ENCODE measurements at regions not wholly inside any gene's neighbourhood (a gene's known extent, or its start where the extent isn't known, plus 50 kb on each side); places are given as distances from the start of the nearest gene placed in this dataset.

DNA sequence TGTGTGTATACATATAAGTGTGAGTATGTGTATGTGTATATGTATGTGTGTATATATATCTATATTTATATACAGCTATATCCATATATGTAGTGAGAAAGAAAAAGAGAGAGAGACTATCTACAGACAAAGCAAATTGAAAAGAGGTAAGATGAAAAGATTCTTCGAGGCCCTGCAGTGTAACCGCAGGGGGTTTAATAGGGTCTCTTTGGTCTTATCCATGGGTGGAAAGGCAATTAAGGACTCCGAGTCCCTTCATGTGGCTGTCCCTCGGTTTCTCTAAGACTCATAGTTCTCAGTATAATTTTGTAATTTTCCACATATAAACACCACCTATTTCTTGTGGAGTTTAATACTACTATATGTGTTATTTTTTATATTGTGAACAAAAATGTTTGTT, 50.6 kb upstream of the JAZF1 start:
- in situ Hi-C loops (cut with HindIII; ENCODE audit: low sequenced_read_pairs): no loop called here

DNA sequence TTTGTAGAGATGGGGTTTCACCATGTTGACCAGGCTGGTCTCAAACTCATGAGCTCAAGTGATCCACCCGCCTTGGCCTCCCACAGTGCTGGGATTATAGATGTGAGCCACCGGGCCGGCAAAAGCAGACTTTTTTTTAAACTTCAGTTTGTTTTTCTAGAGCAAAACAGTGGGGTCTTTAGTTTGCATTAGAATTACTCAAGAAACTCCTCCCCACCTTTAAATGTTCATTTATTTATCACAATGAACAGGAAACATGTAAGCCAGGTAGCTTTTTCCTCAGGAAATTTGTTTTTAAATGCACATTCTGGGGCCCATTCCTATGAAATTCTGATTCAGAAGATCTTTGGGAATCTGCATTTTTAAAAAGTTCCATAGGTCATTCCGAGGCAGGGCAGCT, 56.0 kb upstream of the JAZF1 start:
- in situ Hi-C loops (cut with HindIII; ENCODE audit: low sequenced_read_pairs): no loop called here

DNA sequence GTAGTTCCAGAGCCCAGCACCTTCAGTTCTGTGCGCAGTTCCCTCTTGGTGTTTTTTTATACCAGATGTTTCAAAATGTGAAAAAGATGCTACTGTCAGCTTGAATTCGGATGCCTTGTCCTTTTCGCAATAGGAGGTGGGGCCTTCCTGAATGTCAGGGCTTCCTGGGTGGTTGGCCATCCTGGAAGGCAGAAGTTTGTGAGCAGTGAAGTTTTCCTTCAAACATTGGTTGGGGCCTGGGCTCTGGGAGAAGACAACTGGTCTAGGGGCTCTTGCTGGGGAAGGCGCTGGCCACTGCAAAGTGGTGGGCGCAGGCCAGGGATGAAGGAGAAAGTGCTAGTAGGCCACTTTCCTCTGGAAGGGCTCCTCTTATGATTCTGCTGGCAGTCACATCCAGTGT, 56.8 kb upstream of the JAZF1 start:
- in situ Hi-C loops (cut with HindIII; ENCODE audit: low sequenced_read_pairs): no loop called here

DNA sequence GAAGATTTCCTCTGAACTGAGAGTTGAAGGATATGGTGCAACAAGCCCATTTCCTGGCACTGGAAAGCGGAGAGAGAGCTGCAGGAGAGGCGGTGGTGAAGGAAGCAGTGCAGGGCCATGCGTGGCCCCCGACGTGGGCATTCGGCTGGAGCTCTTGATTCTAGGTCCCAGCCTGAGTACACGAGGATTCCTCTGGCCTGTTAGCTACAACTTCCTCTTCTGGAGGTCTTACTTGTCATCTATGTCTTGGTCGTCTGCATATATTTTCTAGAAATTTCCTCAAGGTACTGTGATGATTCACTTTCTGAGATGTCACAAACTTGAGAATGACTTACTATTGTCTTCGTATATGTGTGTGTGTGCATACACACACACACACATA, 59.2 kb upstream of the JAZF1 start:
- in situ Hi-C loops (cut with HindIII; ENCODE audit: low sequenced_read_pairs): no loop called here

DNA sequence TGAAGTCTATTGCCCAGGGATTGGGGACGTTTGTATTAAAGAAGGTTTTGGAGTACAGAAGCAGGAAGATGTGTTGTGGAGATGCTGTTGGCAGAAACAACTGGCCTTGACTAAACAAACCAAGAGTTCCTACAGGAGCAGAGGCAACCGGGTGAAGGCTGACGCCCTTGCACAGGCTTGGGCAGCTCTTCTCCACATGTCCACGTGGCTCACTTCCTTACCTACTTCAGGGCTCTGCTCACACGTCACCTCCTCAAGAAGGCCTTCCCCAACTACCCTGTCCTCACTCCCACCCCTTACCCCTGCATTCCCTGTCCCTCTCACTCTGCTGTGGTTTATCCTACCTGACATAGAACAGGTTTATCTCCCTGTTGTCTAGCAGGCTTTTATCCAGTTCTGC, 59.9 kb upstream of the JAZF1 start:
- in situ Hi-C loops (cut with HindIII; ENCODE audit: low sequenced_read_pairs): no loop called here

DNA sequence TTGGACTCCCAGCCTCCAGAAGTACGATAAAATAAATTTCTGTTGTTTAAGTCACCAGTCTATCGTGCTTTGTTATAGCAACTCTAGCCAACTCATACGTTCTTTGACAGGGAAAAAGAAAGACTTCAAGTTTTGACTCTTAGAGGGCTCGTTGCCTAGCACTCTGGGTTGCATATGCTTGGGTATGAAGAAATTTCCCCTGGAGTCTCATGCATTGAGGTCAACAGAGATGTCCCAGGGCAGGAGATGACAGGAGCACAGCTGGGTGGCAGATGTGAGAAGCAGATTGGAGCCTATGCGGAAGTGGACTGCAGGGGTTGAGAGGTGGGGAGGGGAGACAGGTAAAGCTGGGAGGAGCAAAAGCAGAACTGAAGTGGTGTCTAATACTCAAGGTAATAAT, 63.3 kb upstream of the JAZF1 start:
- in situ Hi-C loops (cut with HindIII; ENCODE audit: low sequenced_read_pairs): no loop called here

DNA sequence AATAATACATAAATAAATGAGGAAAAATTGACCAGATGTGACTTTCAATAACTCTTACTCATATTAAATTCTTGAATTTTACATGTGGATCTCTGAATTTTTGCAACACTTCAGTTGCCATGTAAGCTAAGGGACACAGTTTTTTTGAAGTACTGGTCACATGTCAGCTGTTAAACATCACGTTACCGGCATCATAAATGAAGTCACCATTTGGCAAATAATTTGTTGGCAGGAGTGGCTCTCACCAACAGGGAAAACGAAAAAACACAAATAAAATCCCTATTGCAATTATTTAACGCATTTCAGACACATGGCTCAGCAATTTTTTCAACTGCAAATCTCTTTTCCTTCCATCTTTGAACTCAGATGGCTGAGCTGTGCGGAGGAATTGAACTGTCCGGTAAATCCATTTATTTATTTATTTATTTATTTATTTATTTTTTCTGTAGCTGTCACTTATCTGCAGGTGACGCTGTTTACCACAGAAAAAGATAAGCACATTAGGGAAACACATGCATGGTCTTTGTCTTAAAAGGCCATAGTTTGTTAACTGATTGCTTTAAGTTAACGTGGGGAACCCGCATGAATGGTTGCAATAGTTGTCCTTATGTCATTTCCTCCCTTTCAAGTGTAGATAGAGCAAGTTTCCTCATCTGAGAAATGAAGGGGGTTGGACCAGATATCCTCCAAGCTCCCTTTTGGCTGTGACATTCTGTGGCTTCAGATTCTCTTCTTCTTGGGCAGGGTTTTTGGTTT, 64.7 kb upstream of the JAZF1 start:
- in situ Hi-C loops (cut with HindIII; ENCODE audit: low sequenced_read_pairs): no loop called here

DNA sequence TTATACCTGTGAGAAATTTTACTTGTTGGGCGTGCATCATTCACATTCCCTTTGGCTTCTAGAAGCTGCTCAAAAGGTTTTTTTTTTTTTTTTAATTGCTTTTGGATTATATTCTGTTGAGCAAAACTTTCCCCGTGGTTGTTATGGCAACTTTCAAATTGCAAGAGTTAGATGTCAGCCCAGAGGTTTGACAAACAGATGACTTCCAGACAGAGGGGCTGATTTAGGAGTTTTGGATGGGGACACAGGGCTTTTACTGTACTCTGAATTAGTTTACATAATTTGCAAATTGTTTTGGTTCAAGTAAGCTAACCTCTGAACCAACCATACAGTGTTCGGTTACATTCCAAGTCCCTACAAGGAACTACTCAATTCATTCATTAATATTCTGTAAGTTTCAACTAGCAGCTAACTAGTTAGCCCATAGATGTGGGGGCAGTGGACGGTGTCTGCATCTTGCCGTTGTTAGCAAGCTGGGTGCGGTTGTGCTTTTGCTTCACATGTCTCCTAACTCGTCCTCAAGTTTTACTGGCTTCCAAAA, 66.4 kb upstream of the JAZF1 start:
- in situ Hi-C loops (cut with HindIII; ENCODE audit: low sequenced_read_pairs): no loop called here

DNA sequence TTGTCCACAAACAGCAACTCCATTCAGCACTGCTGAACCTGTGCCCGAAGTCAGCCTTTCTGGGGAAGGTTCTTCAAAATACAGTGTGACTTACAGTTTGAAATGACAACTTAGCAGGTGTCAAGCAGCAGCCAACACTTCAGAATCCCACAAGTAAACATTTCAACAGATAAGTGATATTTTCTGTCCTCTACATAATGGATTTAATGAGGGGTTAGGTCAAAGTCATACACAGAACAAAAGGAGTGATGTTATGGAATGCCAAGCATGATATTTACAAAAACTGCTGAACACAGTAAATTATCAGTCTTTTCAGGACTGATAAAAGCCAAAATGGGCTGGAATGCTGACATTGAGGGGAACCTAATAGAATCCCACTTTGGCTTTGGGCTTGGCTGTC, 77.6 kb upstream of the JAZF1 start:
- in situ Hi-C loops (cut with HindIII; ENCODE audit: low sequenced_read_pairs): no loop called here

DNA sequence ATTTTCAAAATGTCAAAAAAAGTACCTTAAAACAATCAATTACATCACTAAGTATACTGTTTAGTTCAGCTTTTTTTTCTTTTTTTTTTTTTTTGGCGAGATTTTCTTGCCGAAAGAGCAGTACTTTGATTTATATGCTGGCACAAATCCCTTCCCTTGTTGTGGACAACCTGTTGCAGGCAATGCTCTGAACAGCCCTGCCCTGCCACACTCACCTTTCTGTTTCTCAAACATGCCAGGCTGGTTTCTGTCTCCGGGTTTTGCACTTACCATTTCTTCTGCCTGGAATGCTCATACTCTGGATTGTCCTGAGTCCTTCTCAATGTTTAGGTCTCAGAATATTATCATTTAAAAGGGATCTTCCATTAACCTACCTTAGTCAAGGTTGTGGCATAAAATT, 80.4 kb upstream of the JAZF1 start:
- in situ Hi-C loops (cut with HindIII; ENCODE audit: low sequenced_read_pairs): no loop called here

DNA sequence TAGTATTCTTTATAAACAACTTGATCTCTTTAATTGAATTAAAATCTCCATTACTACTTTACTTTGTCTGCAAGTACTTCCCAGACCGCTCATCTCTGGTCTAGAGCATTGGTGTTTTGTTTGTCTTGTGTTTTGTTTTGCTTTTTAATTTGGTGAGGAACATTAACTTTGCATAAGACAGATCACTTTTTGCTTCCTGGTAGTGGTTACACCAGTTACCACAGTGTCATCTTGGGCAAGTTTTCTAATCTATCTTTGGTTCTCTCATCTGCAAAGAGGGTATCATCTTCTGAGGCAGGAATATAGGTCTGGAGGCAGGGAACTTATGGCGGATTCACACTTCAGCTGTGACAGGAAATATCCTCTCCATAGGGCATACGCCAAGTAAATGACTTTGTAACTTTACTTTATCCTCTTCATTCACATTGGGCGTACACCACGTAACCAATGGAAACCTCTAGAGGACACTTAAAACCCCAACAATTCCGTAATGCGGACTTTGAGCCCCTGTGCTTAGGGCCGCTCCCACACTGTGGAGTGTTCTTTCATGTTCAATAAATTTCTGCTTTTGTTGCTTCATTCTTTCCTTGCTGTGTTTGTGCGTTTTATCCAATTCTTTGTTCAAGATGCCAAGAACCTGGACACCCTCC, 83.2 kb upstream of the JAZF1 start:
- in situ Hi-C loops (cut with HindIII; ENCODE audit: low sequenced_read_pairs): no loop called here

DNA sequence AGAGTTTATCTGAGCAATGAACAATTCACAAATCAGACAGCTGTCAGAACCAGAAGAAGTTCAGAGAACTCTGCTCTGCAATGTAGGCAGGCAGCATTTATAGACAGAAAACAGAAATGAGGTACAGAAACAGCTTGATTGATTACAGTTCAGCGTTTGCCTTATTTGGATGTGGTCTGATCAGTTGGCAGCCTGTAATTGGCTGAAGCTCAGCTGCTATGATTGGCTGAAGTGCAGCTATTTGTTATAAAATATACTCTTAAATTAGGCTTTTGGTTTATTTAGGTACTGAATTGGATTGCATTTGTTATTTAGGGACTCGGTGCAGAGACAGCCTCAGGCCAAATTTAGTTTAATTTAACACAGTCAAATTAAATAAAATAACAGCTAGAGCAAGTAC, 85.8 kb upstream of the JAZF1 start:
- in situ Hi-C loops (cut with HindIII; ENCODE audit: low sequenced_read_pairs): no loop called here

DNA sequence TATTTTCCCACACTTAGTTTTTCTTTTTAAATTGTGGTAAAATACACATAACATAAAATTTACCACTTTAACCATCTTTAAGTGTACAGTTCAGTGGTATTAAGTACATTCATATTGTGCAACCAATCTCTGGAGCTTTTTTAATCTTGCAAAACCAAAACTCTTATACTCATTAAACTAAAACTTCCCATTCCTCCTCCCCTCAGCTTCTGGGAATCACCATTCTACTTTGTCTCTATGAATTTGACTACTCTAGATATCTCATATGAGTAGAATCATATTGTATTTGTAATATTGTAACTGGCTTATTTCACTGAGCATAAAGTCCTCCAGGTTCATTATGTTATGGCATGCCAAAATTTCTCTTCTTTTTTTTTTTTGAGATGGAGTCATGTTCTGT, 86.4 kb upstream of the JAZF1 start:
- in situ Hi-C loops (cut with HindIII; ENCODE audit: low sequenced_read_pairs): no loop called here

DNA sequence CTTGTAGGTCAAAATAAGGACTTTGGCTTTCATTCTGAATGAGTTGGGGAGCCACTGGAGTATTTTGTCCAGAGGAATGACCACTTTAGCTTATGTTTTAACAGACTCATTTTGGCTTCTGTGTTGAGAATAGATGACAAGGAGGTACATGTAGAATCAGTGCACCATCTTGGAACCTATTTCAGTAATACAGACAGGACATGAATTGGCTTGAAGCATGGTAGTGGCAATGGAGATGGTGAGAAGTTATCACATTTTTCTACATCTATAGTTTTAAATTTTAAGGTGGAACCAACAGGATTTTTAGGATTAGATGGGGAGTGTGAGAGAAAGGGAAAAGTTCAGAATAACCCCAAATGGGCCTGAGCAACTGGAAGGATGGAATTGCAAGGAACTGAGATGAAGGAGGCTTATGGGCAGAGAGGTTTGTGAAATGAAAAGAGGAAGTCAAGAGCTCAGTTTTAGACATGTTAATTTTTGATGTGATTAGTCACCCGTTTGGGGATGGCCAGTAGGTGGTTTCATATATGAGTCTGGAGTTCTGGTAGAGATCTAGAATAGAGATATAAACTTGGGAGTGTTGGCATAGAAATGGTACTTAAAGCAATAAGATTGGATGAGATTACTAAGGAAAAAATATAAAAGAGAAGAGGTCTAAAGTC, 89.2 kb upstream of the JAZF1 start:
- in situ Hi-C loops (cut with HindIII; ENCODE audit: low sequenced_read_pairs): no loop called here

DNA sequence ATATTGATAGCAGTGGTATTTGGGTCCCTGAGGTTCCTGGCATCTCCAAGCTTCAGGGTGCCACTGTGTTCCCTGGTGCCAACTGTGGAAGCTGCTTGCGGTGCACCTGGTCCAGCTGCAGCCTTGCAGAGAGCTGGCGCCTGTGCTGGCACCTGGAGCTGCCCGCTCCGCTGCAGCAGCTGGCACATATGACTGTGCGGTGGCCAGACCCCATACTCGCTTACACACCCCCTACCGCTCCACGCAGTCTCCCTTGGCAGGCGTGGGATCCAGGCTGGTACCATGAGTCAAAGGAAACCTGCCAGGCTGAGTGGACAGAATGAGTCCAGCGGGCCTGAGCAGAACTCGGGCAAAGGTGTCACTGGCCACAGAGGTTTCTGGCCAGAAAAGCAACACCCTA, 89.9 kb upstream of the JAZF1 start:
- in situ Hi-C loops (cut with HindIII; ENCODE audit: low sequenced_read_pairs): no loop called here

DNA sequence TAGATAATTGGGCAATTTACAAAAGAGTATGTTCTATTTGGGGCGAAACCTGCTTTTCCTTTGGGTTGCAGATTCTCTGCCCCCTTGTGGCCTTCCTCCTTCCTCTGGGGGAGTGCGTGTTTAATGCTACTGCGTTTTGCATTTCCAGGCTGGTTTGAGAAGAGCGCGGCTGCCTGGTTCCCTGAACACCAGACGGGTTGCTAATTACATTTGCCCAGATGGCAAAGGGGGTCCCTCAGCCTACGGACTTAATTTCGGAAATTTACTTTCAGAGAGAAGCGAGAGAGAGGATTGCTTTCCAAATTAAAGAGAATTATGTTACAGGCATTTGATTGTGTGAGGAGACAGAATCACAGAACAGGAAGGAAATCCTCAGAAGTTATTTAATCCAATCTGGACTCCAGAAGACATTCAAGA, 91.9 kb upstream of the JAZF1 start:
- in situ Hi-C loops (cut with HindIII; ENCODE audit: low sequenced_read_pairs): no loop called here

DNA sequence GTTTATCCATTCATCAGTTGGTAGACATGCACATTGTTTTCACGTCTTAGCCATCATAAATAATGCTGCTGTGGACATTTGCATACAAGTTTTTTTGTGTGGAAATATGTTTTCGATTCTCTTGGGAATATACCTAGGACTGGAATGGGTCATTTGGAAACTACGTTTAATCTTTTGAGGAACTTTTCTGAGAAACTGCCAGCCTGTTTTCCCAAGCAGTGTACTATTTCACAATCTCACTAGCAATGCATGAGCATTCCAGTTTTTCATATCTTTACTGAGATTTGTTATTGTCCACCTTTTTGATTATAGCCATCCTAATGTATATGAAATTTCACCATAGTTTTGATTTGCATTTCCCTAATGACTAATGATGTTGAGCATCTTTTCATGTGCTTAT, 95.7 kb upstream of the JAZF1 start:
- in situ Hi-C loops (cut with HindIII; ENCODE audit: low sequenced_read_pairs): no loop called here

DNA sequence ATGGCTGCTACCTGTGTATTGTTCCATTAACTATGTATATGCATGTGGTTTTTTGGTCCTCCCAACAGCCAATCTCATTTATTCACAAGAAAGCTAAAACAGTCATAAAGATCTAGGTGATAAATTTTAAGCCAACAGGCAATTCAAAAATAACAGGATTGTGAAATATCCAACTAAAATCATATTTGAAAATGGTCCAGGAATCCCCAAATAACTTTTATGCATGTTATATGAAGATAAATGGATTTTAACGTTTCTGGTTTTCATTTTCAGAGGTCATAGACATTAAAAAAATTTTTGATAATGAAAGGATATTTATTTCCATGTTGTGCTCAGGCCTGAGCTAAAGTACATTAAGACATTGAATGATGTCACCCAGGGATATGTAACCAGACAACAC, 96.8 kb upstream of the JAZF1 start:
- in situ Hi-C loops (cut with HindIII; ENCODE audit: low sequenced_read_pairs): no loop called here

DNA sequence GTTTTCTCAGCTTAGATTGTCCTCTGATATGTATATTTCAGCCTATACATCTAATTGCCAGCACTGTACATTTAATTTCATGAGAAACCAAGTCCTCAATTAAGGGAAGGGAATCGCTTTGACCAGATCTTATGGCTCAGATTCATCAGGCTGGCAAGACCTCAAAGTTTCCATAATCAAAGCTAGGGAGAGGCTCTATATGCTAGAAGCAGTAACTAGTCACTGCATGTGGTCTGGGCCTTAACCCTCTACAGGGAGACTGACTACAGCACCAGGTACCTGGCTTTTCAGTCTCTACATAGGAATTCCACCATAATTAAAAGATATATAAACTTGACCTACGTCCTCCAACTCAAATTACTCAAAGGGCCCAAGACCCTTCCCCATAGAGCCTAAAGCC, 97.4 kb upstream of the JAZF1 start:
- in situ Hi-C loops (cut with HindIII; ENCODE audit: low sequenced_read_pairs): no loop called here

DNA sequence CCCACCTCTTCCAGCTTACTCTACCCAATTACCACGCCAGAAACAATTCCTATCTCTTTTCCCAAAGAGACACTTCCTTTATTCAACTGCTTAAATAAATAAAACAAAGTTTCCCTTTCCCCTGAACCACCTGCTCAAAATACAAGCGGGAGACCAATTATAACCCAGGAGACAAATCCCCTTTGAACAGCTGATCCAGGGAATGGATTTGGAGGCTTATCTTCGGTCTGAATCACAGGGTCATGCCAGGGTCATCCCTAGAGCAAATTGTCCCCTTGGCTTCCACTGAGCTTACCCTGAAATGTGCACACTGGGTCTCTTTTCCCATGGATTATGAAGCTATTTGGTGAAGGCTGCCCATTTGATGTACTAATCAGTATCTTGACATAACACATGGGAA, 99.9 kb upstream of the JAZF1 start:
- in situ Hi-C loops (cut with HindIII; ENCODE audit: low sequenced_read_pairs): no loop called here

DNA sequence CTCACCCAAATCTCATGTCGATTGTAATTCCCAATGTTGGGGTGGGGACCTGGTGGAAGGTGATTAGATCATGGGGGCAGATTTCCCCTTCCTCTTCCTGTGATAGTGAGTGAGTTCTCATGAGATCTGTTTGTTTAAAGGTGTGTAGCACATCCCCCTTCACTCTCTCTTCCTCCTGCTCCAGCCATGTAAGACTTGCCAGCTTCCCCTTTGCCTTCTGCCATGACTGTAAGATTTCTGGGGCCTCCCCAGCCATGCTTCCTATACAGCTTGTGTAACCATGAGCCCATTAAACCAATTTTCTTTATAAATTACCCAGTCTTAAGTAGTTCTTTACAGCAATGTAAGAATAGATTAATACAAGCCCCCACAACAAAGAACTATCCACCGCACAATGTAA, 109.9 kb upstream of the JAZF1 start:
- in situ Hi-C loops (cut with HindIII; ENCODE audit: low sequenced_read_pairs): loop anchor here (10.0 kb wide), 1 partner anchor 614 kb away; no protein-coding TSS in a partner anchor

DNA sequence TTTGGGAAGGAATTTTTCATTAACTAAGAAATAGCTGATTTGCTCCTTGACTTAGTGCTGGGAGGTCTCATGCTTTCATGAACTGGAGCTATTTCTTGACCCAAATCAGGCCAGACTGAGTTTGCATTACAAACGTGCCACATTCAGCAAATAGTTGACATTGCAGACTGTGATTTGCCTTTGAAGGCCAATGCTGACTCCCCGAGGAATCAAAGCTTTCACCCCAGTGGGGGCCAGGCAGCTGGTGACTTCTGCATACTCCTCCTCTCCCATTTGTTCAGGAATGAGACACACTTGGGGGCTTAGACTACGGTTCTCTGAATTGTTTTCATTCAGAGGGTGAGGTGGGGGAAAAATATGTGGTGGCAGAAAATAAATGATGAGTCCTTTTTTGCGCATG, 111.0 kb upstream of the JAZF1 start:
- in situ Hi-C loops (cut with HindIII; ENCODE audit: low sequenced_read_pairs): loop anchor here (10.0 kb wide), 1 partner anchor 613 kb away; no protein-coding TSS in a partner anchor
